HepG2 (cell line): ENCODE measurements at regions not wholly inside any gene's neighbourhood (a gene's known extent, or its start where the extent isn't known, plus 50 kb on each side); places are given as distances from the start of the nearest gene placed in this dataset.

Experiments used
- ATAC-seq: fragments of 200-7000 bp; cut with Tn5 transposase; 3 replicates; pipeline ENCODE4 v1.9.1; 2020; ENCODE audit warnings: mild to moderate bottlenecking, moderate library complexity
- BruUV-seq: library from RNA; stranded (reverse); fragments of 400-500 nt; replicated peaks from 2 replicates; lab custom pipeline; 2021; lab: Mats Ljungman, UMichigan
- CTCF ChIA-PET: fragments of 300-600 bp; formaldehyde crosslinking; extraction: SDS; loops from one replicate; lab custom pipeline; 2021; ENCODE audit warnings: low total read pairs, inconsistent platforms, low intra/inter-chr PET ratio; lab: Yijun Ruan, JAX
- POLR2A ChIA-PET: fragments of 350-600 bp; sonication (Branson Sonifier 250); formaldehyde crosslinking; loops from one replicate; lab custom pipeline; 2020; ENCODE audit warnings: antibody characterized with exemption, inconsistent platforms; lab: Yijun Ruan, JAX
- DNase-seq: peaks from one replicate; pipeline ENCODE4 v3.0.0-alpha.2; 2015; ENCODE audit warnings: low spot score
- FAIRE-seq: peaks from 3 replicates; lab custom pipeline; 2011; peaks lifted over from hg19 to GRCh38; lab: Jason Lieb, UNC
- H2AFZ ChIP-seq: one replicate; pipeline ENCODE4 v1.6.1; 2011; ENCODE audit warnings: low read length, inconsistent platforms
- H3K27ac ChIP-seq: fragments of 300-600 bp; 3 replicates; pipeline ENCODE4 v1.8.0; 2011; ENCODE audit warnings: mixed run types, mild to moderate bottlenecking, mixed read lengths, low read length, inconsistent platforms; ENCODE audit not compliant: insufficient read depth; ENCODE audit errors: extremely low read length
- H3K27me3 ChIP-seq, 2 experiments: fragments of 200-600 bp in 1 of 2; 2 replicates in 1 of 2; 3 replicates in 1 of 2; pipeline versions ENCODE4 v1.6.0 to v1.8.0; 2011; ENCODE audit warnings: low read length in 2 of 2, mild to moderate bottlenecking in 2 of 2, moderate library complexity in 2 of 2, inconsistent platforms in 1 of 2; ENCODE audit not compliant: insufficient read depth in 2 of 2, control insufficient read depth in 1 of 2
- H3K36me3 ChIP-seq, 2 experiments: fragments of 200-600 bp in 1 of 2; replicated peaks in 1 of 2; 2 replicates in 1 of 2; 3 replicates in 1 of 2; pipeline versions ENCODE4 v1.5.1 to v1.8.0; 2011; ENCODE audit warnings: low read length in 2 of 2, inconsistent platforms in 1 of 2; ENCODE audit not compliant: insufficient read depth in 2 of 2, control insufficient read depth in 1 of 2
- H3K4me1 ChIP-seq: 2 replicates; pipeline ENCODE4 v1.5.1; 2012; ENCODE audit warnings: low read length, inconsistent platforms; ENCODE audit not compliant: insufficient read depth
- H3K4me2 ChIP-seq: 2 replicates; pipeline ENCODE4 v1.6.0; 2011; ENCODE audit warnings: low read depth, low read length, inconsistent platforms
- H3K4me3 ChIP-seq, 3 experiments: fragments of 200-600 bp in 1 of 3; sonication (generic), shearing (Covaris generic) in 1 of 3; replicated peaks in 1 of 3; 2 replicates each; pipeline ENCODE4 v1.5.1; 2011 to 2016; ENCODE audit warnings: low read length in 3 of 3, inconsistent platforms in 2 of 3, low read depth in 2 of 3, mild to moderate bottlenecking in 2 of 3, control low read depth in 1 of 3, mixed read lengths in 1 of 3; ENCODE audit not compliant: insufficient read depth in 1 of 3
- H3K79me2 ChIP-seq: one replicate; pipeline ENCODE4 v1.6.1; 2011; ENCODE audit warnings: low read length, inconsistent platforms; ENCODE audit not compliant: insufficient read depth
- H3K9ac ChIP-seq: 2 replicates; pipeline ENCODE4 v1.6.0; 2011; ENCODE audit warnings: mild to moderate bottlenecking, low read depth, low read length, inconsistent platforms; ENCODE audit not compliant: insufficient read depth
- H3K9me3 ChIP-seq: 2 replicates; pipeline ENCODE4 v1.5.1; 2012; ENCODE audit warnings: mild to moderate bottlenecking, low read length
- H4K20me1 ChIP-seq: 2 replicates; pipeline ENCODE4 v1.6.0; 2011; ENCODE audit warnings: inconsistent platforms, mild to moderate bottlenecking, low read length, moderate library complexity; ENCODE audit not compliant: insufficient read depth
- ELF4 ChIP-seq: sonication (generic); formaldehyde crosslinking; IDR thresholded peaks from 2 replicates; pipeline ENCODE4 v1.5.0; 2020; ENCODE audit warnings: missing genetic modification reagents, mild to moderate bottlenecking, moderate library complexity, borderline replicate concordance
- EP300 ChIP-seq, 3 experiments: sonication (generic) in 1 of 3; formaldehyde crosslinking in 1 of 3; IDR thresholded peaks; 2 replicates each; pipeline versions ENCODE4 v1.5.1 to v1.6.1; 2011 to 2020; ENCODE audit warnings: low read depth in 2 of 3, low read length in 2 of 3, borderline replicate concordance in 1 of 3, improper control_type of control experiment in 1 of 3, mild to moderate bottlenecking in 1 of 3, missing genetic modification reagents in 1 of 3, moderate library complexity in 1 of 3
- ERF ChIP-seq: IDR thresholded peaks from 2 replicates; pipeline ENCODE4 v1.6.1; 2018; ENCODE audit warnings: missing biosample characterization, missing genetic modification reagents
- KLF9 ChIP-seq: IDR thresholded peaks from 2 replicates; pipeline ENCODE4 v1.6.1; 2016; ENCODE audit warnings: low read depth
- SMAD3 ChIP-seq: sonication (generic); formaldehyde crosslinking; IDR thresholded peaks from 2 replicates; pipeline ENCODE4 v1.4.0; 2020; ENCODE audit warnings: missing genetic modification reagents
- ZFP36L2 ChIP-seq: sonication (generic); formaldehyde crosslinking; IDR thresholded peaks from 2 replicates; pipeline ENCODE4 v1.4.0; 2020; ENCODE audit warnings: missing genetic modification reagents
- ZFP41 ChIP-seq: sonication (generic); formaldehyde crosslinking; IDR thresholded peaks from 2 replicates; pipeline ENCODE4 v1.4.0; 2020; ENCODE audit warnings: mild to moderate bottlenecking, missing genetic modification reagents, borderline replicate concordance
- ZKSCAN1 ChIP-seq: fragments of 150-350 bp; IDR thresholded peaks from 2 replicates; pipeline ENCODE4 v1.6.1; 2014; ENCODE audit warnings: low read length
- ZNF549 ChIP-seq: sonication (generic); formaldehyde crosslinking; IDR thresholded peaks from 2 replicates; pipeline ENCODE4 v1.5.0; 2020; ENCODE audit warnings: missing genetic modification reagents
- ZNF598 ChIP-seq: sonication (generic); formaldehyde crosslinking; IDR thresholded peaks from 2 replicates; pipeline ENCODE4 v1.5.1; 2020; ENCODE audit warnings: mild to moderate bottlenecking, missing genetic modification reagents, borderline replicate concordance
- WGBS: methylation state at CpG from one replicate; pipeline ENCODE4 v1.1.6; 2017; ENCODE audit warnings: low lambda C conversion rate; 5-methylcytosine and 5-hydroxymethylcytosine counted together
- in situ Hi-C: cut with HindIII; loops from 2 replicates; pipeline ENCODE4 v1.10.0; 2017; ENCODE audit warnings: low pct_unique_long_range_greater_than_20kb; ENCODE audit not compliant: extremely low pct_ligation_motif_present
- intact Hi-C: fragments of 100-400 bp; cut with micrococcal nuclease; formaldehyde crosslinking; loops from one replicate; pipeline ENCODE4 v1.10.0; 2022; ENCODE audit not compliant: unreplicated experiment
- TF ChIP-seq, protein P1 (sequence below): sonication (generic); formaldehyde crosslinking; IDR thresholded peaks from 2 replicates; pipeline ENCODE4 v1.5.1; 2020; ENCODE audit warnings: mild to moderate bottlenecking, missing genetic modification reagents
- TF ChIP-seq, protein P2 (sequence below): IDR thresholded peaks from 2 replicates; pipeline ENCODE4 v1.6.1; 2012; ENCODE audit warnings: low read length, improper control_type of control experiment
- TF ChIP-seq, protein P3 (sequence below), 2 experiments: sonication (generic) in 1 of 2; formaldehyde crosslinking in 1 of 2; IDR thresholded peaks; 2 replicates each; pipeline versions ENCODE4 v1.4.0 to v1.6.1; 2018 to 2020; ENCODE audit warnings: missing genetic modification reagents in 2 of 2, borderline replicate concordance in 1 of 2, low read depth in 1 of 2, mild to moderate bottlenecking in 1 of 2, missing biosample characterization in 1 of 2

DNA sequence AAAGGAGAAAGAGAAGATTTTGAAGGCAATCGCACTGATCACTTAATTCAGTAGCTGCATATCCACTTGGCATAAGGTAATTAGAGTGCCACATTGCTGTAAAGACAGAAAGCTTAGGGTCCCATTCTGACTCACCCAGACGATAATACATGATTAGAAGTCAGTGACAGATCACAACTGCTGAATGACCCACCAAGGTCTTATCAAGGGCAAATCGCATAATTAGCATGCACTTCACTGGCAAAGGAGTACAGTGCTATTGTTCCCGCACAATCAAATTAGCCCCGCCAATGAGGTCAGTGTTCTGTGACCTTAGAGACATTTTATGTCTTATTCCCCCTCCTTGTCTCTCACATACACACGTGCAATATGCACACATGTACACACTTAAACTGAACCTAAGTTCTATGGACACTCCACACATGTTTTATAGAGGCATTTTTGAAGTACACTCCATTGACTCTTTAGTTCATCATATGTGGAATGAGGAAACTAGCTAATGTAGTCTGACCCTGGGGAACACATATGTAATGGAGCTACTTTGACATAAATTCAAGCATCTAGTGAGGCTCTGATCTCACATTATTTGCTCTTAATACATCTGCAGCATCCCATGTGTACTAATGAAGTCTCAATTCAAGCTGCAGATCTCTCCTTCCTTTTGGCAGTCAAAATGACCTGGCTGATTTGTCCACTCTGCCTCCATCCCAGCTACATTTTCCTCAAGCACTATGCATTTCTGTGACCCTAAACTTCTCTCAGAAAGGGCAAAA, 673.8 kb upstream of the FANCL start (continued):
- TF ChIP-seq ERF (CRISPR knock-in tag) (no peak), KLF9 (no peak), ZNF598 (CRISPR knock-in tag) (no peak), ZKSCAN1 (no peak), ELF4 (CRISPR knock-in tag) (no peak)

DNA sequence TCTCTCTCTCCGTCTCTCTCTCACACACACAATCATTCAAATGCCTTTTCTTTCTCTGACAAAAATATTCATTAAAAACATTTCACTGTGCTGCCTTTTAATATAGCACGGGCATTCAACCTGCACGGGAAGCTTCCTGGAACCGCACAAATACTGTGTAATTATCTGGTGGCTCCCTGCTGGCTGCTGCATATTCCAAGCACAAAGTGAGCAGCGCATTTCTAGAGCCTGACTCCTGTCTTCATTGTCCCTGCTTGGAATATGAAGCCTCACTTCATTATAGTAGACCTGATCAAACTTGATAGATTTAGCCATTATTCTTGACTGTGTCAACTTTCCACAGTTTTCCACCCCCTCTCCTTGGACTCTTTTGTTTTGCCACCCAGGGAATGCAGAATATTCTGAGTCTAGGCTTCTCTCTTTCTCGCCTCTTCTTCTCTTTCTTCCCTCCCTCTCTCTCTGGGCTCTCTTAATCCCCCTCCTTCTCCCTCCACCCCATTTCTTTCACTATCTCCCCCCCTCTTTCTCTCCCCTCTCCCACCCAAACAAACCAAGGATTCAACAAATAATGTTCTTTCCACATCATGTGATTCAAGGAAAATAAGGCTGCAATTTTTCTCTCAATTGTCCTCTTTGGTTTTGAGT, 672.1 kb upstream of the FANCL start:
- Histone ChIP-seq H3K4me1 (no peaks in the 10 kb centered on the region), H3K27ac (no peak overlapping the region), H2AFZ (no peak overlapping the region), H3K4me2 (no peak overlapping the region), H4K20me1 (no peaks in the 10 kb centered on the region), H3K9ac (no peak overlapping the region), H3K36me3 (no peaks in the 10 kb centered on the region), H3K79me2 (no peaks in the 10 kb centered on the region), H3K4me3 (no peak overlapping the region), H3K27me3 (no peaks in the 10 kb centered on the region; a peak in 1 of 5 replicates), H3K9me3 (no peaks in the 10 kb centered on the region)
- in situ Hi-C loops (no loop called here), intact Hi-C loops (no loop called here)
- CTCF ChIA-PET, result no interaction called here
- FAIRE-seq (no peak), ATAC-seq (no peak), DNase-seq (no peak)
- POLR2A ChIA-PET, result no interaction called here
- WGBS, result 10% methylated on average over 6 of the region's 6 CpGs
- no peak for TF ChIP-seq ZFP41
- no peak for TF ChIP-seq ZNF549 (CRISPR knock-in tag)
- TF ChIP-seq, protein P1, sequence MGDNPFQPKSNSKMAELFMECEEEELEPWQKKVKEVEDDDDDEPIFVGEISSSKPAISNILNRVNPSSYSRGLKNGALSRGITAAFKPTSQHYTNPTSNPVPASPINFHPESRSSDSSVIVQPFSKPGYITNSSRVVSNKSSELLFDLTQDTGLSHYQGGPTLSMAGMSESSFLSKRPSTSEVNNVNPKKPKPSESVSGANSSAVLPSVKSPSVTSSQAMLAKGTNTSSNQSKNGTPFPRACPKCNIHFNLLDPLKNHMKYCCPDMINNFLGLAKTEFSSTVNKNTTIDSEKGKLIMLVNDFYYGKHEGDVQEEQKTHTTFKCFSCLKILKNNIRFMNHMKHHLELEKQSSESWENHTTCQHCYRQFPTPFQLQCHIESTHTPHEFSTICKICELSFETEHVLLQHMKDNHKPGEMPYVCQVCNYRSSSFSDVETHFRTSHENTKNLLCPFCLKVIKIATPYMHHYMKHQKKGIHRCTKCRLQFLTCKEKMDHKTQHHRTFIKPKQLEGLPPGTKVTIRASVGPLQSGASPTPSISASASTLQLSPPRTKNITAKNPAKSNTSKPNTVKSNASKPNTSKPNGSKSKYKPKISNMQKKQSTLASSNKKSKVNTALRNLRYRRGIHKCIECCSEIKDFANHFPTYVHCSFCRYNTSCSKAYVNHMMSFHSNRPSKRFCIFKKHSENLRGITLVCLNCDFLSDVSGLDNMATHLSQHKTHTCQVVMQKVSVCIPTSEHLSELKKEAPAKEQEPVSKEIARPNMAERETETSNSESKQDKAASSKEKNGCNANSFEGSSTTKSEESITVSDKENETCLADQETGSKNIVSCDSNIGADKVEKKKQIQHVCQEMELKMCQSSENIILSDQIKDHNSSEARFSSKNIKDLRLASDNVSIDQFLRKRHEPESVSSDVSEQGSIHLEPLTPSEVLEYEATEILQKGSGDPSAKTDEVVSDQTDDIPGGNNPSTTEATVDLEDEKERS (CRISPR knock-in tag), result no peak
- TF ChIP-seq EP300 (IDR thresholded peaks at IDR 0.05; ENCODE audit: low read depth in 2 of 2, low read length in 2 of 2), result no peak
- no peak for TF ChIP-seq EP300 (CRISPR knock-in tag; IDR thresholded peaks at IDR 0.05; ENCODE audit: borderline replicate concordance)
- no peak for TF ChIP-seq SMAD3 (CRISPR knock-in tag)
- TF ChIP-seq, protein P2, sequence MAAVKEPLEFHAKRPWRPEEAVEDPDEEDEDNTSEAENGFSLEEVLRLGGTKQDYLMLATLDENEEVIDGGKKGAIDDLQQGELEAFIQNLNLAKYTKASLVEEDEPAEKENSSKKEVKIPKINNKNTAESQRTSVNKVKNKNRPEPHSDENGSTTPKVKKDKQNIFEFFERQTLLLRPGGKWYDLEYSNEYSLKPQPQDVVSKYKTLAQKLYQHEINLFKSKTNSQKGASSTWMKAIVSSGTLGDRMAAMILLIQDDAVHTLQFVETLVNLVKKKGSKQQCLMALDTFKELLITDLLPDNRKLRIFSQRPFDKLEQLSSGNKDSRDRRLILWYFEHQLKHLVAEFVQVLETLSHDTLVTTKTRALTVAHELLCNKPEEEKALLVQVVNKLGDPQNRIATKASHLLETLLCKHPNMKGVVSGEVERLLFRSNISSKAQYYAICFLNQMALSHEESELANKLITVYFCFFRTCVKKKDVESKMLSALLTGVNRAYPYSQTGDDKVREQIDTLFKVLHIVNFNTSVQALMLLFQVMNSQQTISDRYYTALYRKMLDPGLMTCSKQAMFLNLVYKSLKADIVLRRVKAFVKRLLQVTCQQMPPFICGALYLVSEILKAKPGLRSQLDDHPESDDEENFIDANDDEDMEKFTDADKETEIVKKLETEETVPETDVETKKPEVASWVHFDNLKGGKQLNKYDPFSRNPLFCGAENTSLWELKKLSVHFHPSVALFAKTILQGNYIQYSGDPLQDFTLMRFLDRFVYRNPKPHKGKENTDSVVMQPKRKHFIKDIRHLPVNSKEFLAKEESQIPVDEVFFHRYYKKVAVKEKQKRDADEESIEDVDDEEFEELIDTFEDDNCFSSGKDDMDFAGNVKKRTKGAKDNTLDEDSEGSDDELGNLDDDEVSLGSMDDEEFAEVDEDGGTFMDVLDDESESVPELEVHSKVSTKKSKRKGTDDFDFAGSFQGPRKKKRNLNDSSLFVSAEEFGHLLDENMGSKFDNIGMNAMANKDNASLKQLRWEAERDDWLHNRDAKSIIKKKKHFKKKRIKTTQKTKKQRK, result no peak
- TF ChIP-seq, protein P3, sequence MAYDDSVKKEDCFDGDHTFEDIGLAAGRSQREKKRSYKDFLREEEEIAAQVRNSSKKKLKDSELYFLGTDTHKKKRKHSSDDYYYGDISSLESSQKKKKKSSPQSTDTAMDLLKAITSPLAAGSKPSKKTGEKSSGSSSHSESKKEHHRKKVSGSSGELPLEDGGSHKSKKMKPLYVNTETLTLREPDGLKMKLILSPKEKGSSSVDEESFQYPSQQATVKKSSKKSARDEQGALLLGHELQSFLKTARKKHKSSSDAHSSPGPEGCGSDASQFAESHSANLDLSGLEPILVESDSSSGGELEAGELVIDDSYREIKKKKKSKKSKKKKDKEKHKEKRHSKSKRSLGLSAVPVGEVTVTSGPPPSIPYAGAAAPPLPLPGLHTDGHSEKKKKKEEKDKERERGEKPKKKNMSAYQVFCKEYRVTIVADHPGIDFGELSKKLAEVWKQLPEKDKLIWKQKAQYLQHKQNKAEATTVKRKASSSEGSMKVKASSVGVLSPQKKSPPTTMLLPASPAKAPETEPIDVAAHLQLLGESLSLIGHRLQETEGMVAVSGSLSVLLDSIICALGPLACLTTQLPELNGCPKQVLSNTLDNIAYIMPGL (CRISPR knock-in tag; IDR thresholded peaks at IDR 0.05; ENCODE audit: borderline replicate concordance in 1 of 2, low read depth in 1 of 2), result no peak
- TF ChIP-seq ZFP36L2 (CRISPR knock-in tag), result no peak
- BruUV-seq, result no TSS peak
